NCI-H345 (cell line): ENCODE measurements at regions not wholly inside any gene's neighbourhood (a gene's known extent, or its start where the extent isn't known, plus 50 kb on each side); places are given as distances from the start of the nearest gene placed in this dataset.

Experiments
- DNase-seq: peaks from one replicate; lab custom pipeline; 2025; lab: John Stamatoyannopoulos, UW

DNA sequence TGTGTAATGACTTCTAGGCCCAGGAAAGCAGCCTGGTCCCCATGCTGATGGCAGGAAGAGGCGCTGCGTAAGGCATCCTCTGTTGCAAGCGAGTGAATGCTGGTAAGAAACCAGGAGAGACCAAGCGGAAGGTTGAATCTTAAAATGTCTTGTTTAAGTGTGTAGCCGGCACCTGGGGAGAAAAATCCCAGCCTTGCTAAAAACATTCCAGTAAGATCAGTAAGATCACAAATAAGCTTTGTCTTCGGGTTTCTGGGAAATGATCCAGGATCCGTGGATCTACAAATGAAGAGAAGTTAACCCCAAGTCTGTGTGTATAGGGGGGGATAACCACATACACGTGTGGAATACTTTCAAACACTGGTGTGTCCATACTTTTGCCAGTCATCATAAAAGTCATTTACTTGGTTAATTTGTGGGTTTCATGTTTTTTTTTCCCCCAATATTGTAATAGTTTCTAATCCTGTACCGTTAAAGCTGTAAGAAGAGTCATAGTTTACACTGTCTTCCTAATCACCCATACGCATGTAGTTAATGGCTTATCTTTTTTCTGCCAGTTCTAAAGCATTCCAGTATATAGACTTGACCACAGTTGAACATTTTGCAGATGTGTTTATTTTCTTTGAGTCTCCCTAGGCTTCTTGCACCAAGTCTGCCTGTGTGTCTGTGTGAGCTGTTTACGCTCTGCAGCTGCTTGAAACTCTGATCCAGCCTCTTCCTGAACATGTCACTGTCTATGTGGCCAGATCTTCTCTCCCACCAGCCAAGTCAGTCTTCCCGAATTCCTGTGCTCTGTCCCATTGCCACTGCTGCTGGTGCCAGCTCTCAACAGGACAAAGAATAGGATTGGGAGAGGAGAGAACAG, 135.9 kb upstream of the ARL4C start:
- no peak for DNase-seq

DNA sequence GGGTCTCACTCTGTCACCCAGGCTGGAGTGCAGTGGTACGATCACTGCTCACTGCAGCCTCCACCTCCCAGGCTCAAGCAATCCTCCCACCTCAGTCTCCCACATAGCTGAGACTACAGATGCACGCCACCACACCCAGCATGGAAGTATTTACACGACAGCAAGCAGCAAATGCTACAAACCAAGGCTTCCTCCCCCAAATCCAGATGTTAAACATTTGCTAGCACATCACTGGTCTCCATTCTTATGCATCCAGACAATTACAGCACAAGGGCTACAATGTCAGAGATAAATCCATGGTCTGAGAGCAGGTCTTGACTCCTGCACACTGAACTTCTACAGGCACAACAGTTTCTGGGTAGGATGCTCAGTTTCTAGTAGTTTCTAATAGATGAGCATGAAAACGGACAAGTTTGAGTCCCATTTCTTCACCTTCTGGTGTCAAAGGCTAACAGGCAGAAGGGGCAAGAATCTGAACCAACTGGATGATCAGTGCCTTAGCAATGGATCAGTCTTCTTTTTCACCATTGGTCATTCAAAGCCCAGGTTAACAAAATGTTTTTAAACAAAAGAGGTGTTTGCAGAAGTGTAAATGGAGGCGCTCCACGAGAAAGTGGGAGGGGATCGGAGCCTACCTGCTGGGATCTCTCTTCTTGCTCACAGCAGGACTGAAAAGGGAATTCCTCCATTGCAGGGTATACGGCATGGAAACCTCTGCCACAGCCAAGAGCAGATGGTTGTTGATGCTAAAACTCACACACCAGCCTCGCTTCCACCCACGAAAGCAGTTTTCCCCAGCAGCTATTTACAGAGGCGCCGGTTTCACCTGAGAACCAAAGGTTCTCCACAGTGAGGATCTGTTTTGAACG, 135.0 kb upstream of the ARL4C start:
- peak; percentile 15 for DNase-seq

DNA sequence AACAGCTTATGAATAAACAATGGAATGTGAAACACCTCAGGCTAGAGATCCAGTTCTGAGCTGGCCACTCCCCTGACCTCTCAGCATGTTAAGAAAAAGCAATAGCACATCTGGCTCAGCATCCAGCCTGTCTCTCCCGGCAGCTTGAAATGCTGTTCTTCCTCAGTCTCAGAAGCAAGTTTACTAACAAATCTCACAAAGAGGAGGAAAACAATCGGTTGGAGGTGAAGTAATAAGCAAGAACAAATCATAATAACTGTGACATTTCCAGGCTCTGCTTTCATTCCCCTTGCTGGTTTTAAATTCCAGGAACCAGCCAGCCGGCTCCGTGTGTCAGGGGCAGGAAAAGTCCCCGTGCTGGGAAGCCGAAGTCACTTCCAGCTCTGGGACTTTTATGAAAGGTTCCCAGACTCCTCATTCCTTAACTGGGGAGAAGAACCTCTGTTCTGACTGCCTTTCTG, 133.9 kb upstream of the ARL4C start:
- no peak for DNase-seq

DNA sequence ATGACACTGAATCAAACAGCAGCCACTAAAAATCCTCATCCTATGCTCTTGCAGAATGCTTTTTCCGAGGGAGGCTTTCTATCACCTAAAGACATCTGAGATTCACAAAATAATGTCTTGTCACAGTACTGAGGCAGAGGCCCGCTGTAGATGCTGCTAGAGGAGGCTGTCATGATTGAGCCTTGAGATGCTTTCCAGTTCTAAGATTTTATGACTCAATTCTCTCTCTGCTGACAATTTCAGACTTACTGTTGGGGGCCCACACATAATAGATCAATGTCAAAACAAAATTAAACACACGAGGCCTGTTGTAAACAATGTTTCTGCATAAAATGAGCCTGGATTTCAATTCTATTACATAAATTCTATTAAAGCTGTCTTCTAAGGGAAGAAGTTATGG, 132.7 kb upstream of the ARL4C start:
- no peak for DNase-seq

DNA sequence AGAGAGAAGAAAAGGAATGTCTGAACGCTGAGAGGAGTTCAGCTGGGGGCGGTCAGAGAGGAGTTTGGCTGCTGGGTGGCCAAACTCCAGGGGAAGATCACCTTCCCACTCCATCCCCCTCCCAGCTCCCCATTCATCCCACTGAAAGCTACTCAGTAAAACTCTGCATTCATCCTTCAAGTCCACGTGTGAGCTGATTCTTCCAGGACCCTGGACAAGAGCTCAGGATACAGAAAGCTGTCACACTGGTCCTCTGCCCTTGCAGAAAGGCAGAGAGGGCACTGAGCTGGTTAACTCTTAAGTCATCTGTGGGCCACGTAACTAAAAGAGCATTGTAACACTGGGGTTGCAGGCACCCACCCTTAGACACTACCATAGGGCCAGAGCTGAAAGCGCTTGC, 132.1 kb upstream of the ARL4C start:
- DNase-seq: no peak

DNA sequence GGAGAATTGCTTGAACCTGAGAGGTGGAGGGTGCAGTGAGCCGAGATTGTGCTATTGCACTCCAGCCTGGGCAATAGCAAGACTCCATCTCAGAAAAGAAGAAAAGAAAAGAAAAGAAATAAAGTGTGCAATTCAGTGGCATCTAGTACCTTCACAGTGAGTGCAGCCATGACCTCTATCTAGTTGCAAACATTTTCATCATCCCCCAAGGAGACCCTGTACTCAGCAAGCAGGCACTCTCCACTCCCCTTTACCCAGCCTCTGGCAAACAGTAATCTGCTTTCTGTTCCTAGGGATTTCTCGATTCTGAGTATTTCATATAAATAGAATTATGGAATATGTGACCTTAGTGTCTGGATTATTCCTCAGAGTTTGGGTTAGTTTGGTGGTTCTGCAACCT, 130.4 kb upstream of the ARL4C start:
- DNase-seq: no peak

DNA sequence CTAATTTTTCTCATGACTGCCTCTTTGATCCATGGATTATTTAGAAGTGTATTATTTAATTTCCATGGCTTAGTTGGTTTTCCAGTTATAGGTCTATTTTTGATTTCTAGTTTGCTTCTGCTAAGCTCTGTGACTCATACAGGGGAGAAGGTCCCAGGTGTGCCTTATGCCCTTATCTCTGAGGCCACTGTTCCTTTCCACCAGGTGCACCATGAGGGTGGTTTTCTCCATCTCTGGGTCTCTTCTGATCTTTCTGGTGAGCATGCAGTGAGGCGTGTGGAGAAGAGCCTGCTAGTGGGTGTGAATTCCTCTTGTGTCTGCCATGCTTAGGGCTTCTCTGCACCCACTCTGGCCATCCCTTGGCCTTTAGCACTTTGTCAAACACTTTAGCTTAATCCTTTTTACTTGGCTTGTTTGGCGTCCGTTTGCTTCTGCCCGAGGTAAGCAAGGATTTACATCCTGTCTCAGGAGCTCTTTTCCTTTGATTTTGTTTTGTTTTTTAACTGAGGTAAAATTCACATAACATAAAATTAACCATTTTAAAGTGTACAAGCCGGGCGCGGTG, 129.8 kb upstream of the ARL4C start:
- no peak for DNase-seq

DNA sequence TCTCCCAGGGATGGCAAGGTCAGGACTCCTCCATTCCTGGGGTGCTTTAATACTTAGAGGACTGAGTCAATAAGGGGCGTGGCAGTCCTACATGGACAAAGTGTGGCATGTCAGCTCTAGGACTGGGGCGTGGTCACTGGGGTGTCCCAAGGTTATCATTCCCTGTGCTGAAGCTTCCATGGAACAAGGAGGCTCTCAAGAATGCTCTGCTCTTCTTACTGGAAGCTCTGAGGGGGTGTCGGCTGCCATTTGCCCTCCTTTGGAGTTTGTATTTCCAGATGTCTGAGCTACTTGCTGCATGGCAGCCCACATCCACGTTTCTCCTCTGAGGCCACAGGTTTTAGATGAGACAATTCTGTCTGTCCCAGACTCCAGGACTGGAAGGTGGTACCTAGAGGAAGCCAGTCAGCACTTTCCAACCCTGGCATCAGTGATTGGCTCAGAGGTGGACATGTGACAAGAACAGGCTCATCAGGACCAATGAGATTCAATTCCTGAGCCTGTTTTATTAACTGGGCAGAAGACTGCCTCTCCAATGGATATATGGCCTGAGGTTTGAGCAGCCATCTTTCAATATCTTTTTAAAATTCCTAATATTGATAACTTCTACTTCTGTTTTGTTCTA, 128.9 kb upstream of the ARL4C start:
- no peak for DNase-seq

DNA sequence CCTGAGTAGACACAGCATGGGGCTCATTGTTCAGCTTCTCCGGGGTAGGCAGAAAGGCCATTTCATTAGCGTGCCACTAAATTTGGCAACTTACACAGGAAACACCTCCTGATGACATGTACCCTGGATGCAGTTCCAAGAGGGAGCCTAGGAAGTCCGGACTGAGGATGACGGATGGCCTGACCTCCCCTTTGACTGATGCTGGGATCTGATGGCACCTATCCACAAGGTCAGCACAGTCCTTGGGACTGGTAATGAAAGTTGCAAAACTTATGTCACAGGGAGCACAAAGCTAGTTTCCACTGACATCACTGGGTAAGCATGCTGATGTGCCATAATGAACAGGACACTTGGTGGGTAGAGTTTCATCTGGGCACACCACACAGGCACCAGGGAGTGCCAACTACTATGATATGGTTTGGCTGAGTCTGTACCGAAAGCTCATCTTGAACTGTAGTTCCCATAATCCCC, 126.7 kb upstream of the ARL4C start:
- DNase-seq: peak; percentile 58

DNA sequence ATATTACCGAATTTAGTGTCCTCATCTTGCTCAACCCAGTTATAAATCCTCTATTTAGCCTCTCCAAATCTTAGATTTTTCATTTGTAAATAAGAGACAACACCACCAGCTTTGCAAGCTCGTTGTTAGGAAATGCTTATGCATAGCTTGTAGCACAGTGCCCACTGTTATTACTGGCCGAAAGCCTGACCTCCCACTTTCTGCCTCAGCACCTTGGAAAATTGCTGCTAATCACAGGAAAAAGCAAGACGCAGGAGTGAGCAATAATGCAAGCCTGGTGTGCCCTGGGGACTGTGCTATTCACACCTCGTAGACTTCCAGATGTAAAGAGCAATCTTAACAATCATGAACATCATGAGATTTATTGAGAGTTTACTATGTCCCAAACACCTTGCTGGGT, 124.2 kb upstream of the ARL4C start:
- no peak for DNase-seq

DNA sequence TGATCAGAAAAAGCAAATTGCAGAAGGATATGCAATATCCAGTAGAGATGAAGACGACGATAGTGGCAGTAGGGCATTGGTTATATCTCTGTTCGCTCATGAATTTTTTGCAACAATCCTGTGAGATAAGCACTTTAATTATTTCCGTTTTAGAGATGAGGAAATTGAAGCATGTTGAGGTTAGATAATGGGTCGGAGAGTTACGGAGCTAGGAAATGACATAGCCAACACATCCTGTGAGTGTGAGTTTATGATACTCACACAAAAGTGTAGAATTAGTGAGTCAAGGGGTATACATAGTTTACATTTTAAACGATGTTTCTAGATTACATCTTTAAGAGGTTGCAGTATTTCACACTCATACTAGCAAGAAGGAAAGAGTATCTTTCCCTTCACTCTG, 123.1 kb upstream of the ARL4C start:
- DNase-seq: no peak

DNA sequence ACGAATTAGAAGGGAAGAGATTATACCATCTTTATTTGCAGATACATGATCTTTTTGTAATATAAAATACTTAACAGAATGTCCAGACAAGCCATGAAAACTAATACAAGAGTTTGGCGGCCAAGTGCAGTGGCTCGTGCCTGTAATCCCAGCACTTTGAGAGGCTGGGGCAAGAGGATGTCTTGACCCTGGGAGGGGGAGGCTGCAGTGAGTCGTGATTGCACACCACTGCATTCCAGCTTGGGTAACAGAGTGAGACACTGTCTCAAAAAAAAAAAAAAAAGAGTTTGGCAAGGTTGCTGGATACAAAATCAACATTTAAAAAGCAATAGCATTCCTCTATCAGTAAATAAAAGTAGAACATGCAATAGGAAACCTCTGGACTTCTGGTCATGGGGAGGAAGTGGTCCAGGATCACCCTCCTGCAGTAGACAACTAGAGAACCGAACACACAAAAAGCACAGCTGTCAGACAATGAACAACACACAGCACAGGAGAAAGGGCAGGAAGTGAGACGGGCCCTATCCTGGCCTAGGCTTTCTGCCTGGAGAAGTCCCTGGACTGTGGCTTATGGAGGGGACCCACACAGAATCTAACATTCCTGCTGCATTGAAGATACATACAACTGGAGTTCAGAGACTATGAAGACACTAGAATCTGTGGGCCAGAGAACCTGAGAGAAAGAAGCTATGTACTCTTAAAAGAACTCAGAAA, 118.9 kb upstream of the ARL4C start:
- DNase-seq: no peak

DNA sequence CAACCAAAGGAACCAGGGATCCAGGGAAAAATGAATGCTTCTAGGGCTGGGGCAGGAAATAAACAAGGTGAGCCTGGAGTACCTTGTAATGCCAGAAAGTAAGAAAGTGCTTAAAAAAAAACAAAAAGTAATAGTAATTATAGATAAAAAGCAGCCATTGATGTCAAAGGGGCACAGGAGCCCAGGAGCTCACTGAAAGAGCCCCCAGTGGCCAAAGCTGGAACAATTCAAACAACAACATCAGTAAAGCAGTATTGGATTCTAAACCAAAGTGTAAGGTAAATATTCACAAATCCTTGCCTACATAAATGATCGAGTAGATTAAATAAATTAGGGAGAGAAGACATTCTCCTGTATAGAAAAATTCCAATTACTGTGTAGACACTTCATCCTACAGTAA, 114.3 kb upstream of the ARL4C start:
- no peak for DNase-seq

DNA sequence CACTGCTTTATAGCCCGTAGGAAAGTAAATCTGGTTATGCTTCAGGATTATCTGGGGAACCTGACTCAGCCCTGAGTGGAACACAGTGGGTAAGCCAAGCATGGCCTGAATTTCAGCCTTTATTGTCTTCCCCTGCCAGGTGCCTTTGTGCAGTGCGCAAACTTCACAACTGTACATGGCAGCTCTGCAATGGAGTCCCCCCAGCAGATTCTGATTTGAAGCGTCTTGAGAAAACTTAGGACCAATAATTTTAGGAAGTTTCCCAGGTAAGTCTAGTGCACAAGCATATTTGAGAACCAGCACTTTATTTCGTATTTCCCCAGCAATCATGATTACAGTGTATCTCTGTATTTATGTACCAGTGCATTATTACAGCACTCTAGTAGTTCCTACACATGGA, 112.1 kb upstream of the ARL4C start:
- no peak for DNase-seq

DNA sequence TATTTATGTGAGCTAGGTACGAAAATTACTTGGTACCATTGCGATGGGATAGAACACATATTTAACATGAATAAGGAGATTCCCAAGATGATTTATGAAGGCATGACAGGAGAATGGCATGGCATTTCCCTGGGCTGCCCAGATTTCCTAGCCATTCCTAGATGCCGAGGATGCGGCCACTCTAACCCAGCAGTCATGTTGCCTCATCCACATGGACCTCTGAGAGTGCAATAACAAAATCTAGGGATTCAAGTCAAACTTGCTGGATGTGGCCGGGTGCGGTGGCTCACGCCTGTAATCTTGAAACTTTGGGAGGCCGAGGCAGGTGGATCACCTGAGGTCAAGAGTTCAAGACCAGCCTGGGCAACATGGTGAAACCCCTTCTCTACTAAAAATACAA, 110.8 kb upstream of the ARL4C start:
- DNase-seq: no peak

DNA sequence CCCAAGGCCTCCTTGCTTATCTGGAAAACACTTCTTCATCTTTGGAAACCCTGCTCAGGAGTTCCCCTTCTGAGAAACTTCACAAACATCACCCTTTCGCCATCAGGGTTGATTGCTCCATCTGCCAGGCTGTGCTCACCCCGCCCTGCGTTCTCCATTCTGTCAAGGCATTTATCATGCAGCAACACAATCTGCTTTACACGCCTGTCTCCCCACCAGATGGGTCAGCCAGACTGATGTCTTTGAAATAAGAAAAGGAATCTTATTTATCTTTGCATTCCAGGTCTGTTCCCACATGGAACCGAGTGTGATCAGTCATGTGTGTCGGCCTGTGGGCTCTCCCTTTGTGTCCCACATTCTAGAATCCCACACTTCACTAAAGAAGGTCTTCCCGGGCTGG, 110.0 kb upstream of the ARL4C start:
- no peak for DNase-seq

DNA sequence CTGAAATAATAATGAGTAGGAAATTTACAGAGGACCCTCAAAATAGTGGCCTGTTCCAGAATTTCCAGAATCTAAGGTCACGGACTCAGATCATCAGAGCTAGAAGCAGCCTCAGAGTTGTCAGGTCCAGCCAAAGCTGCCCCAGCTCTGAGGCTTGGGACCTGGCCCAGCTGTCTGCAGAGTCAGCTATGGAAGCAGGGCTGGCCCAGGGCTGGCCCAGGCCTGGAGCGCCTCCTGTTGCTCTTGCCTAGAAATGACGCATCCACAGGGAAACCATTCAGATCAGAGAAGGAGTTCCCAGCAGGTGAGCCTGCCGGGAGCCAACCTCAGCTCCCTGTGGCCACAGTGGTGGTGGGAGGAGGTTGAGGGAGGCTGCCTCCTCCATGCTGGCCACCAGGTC, 106.7 kb upstream of the ARL4C start:
- no peak for DNase-seq

DNA sequence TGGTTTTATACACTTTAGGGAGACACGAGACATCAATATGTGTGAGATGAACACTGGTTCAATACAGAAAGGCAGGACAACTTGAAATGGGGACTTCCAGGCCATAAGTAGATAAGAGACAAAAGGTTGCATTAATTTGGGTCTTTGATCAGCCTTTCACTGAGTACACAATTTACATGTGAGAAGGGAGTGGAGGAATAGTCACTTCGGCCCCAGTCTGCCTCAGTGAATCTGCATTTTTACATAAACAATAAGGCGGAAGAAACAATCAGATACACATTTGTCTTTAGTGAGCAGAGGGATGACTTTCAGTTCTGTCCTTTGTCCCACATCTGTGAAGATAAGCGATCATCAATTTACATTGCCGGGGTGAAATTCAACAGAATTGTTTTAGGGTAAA, 104.3 kb upstream of the ARL4C start:
- no peak for DNase-seq

DNA sequence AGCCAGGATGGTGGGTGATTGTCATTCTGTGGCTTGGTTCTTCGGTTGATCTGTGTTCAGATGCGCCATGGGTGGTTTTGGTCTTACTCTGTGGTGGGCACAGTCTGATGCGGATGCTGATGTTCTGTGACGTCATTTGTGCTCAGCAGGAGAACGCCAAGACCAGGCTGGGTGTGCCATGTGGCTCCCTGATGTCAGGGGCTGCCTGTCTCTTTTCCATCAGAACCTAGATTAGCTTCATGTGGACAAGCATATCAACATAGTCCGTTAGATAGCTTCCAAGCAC, 100.6 kb upstream of the ARL4C start:
- no peak for DNase-seq

DNA sequence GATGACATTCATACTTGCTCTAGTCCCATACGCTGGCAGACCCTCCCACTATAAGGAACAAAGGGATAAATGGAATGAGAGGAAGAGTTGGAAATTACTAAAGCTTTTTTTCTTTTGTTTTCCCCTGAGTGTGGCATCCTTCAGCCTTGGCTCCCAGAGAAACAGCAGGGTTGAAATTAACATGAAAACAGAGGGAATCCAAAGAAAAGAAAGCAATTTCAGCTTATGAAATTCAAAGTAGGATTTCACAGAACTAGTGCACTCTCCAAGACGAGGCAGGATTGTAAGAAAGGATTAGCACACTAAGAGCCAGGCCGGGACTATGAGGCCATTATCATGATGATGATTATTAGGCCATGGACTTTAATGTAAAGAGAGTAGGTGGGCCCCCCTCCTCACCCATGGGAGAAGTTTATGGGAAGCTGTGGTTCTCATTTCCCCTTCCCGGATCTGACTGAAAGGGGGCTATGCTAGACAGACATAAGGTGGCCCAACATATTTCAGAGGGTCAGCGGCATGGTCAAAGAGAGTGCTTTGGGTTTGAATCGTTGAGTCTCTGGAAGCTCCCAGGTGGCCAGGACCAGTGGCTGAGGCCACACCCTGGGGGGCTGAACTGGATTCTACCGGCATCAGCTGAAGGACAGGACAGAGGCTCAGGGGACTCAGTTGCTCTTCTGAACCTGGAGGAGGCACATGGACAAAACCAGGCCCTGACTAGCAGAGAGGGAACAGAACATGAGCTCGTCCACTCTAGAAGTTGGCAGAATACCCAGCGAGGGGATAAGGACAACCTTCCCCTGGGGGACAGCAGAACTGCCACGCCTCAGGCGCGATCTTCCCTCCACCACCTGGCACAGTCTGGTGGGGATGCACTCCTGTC, 100.1 kb upstream of the ARL4C start:
- DNase-seq: no peak

DNA sequence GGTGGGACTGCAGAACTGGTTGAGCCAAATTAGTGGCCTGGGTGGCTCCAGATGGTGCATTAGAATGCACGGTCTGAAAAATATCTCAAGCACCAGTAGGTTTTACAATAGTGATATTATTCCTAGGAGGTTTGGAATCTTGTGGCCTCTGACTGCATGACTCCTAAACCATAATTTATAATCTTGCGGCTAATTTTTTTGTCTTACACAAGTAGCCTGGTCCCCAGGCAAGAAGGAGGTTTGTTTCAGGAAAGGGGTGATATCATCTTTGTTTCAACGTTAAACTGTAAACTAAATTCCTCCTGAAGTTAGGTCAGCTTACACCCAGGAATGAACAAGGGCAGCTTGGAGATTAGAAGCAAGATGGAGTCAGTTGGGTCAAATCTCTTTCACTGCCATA, 98.9 kb upstream of the ARL4C start:
- DNase-seq: no peak
